ENCODE measurements at regions not wholly inside any gene's neighbourhood (a gene's known extent, or its start where the extent isn't known, plus 50 kb on each side); places are given as distances from the start of the nearest gene placed in this dataset.

GRCh38 chr2:118519511-118519910, 327.9 kb downstream of the EN1 start:
- TF ChIP-seq CTCF (IDR thresholded peaks at IDR 0.05; ENCODE audit: low read length) (no peak), EZH2 (IDR thresholded peaks at IDR 0.05; ENCODE audit: borderline replicate concordance, low read length) (no peak)
